ENCODE measurements at regions not wholly inside any gene's neighbourhood (a gene's known extent, or its start where the extent isn't known, plus 50 kb on each side); places are given as distances from the start of the nearest gene placed in this dataset.

- Histone ChIP-seq H3K27ac (no peak overlapping the region), H3K36me3 (no peaks in the 10 kb centered on the region), H3K9me3 (no peaks in the 10 kb centered on the region), H3K4me1 (no peaks in the 10 kb centered on the region), H3K27me3 (replicated peaks in 1 of 7) (no peaks in the 10 kb centered on the region), H3K4me3 (no peak overlapping the region)
- intact Hi-C loops (cut with DNase I; ENCODE audit: low total_unique reads), result no loop called here
- no peak for DNase-seq
- WGBS, 5 donors, result 59 to 75% (median 65%) methylated on average over 1 of the region's 1 CpG
- TF ChIP-seq, protein P1, sequence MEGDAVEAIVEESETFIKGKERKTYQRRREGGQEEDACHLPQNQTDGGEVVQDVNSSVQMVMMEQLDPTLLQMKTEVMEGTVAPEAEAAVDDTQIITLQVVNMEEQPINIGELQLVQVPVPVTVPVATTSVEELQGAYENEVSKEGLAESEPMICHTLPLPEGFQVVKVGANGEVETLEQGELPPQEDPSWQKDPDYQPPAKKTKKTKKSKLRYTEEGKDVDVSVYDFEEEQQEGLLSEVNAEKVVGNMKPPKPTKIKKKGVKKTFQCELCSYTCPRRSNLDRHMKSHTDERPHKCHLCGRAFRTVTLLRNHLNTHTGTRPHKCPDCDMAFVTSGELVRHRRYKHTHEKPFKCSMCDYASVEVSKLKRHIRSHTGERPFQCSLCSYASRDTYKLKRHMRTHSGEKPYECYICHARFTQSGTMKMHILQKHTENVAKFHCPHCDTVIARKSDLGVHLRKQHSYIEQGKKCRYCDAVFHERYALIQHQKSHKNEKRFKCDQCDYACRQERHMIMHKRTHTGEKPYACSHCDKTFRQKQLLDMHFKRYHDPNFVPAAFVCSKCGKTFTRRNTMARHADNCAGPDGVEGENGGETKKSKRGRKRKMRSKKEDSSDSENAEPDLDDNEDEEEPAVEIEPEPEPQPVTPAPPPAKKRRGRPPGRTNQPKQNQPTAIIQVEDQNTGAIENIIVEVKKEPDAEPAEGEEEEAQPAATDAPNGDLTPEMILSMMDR (IDR thresholded peaks at IDR 0.05 in 8 of 11, conservative IDR thresholded peaks at IDR 0.05 in 3 of 11), result no peak
- TF ChIP-seq POLR2A (IDR thresholded peaks at IDR 0.05), result no peak
- no peak for TF ChIP-seq POLR2AphosphoS5 (IDR thresholded peaks at IDR 0.05)
These were observed 1433.8 kb upstream of the SLC39A10 start for GRCh38 chr2:194223218-194223617.

GRCh38 chr2:194214192-194214591, 1442.8 kb upstream of the SLC39A10 start:
- intact Hi-C loops (cut with DNase I; ENCODE audit: low total_unique reads), result no loop called here
- H3K36me3 ChIP-seq, result no peaks in the 10 kb centered on the region
- no peaks in the 10 kb centered on the region for H3K27me3 ChIP-seq (replicated peaks in 1 of 7)
- no peak overlapping the region for H3K27ac ChIP-seq
- no peak overlapping the region for H3K4me3 ChIP-seq
- no peak for DNase-seq
- H3K4me1 ChIP-seq, result no peaks in the 10 kb centered on the region
- no peaks in the 10 kb centered on the region for H3K9me3 ChIP-seq
- TF ChIP-seq POLR2AphosphoS5 (IDR thresholded peaks at IDR 0.05) (no peak), POLR2A (IDR thresholded peaks at IDR 0.05) (no peak)
- TF ChIP-seq, protein P1 (IDR thresholded peaks at IDR 0.05 in 8 of 11, conservative IDR thresholded peaks at IDR 0.05 in 3 of 11), result no peak

DNA sequence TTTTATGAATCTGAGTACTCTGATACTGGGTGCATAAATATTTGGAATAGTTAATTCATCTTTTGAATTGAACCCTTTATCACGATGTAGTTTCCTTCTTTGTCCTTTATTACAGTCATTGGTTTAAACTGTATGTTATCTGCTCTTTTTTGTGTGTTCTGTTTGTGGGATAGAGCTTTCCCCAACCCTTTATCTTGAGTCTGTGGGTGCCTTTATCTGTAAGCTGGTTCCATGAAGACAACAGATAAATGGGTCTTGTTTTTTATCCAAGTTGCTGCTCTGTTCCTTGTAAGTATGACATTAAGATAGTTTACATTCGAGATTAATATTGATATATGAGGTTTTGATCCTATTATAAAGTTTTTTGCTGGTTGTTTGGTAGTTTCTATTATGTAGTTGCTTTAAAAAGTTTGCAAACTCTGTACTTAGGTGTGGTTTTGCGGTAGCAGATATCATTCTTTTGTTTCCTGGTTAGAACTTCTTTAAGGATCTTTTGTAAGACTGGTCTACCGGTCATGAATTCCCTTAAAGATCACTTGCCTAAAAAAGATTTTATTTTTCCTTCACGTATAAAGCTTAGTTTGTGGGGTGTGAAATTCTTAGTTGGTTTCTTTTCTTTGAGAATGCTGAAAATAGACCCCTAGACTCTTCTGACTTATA, 1451.3 kb upstream of the SLC39A10 start:
- Histone ChIP-seq H3K27me3 (replicated peaks in 1 of 7) (no peaks in the 10 kb centered on the region), H3K27ac (no peak overlapping the region), H3K9me3 (peaks cover 0 to 38% (median 13%) of the 10 kb centered on the region in 8 donors), H3K36me3 (no peaks in the 10 kb centered on the region), H3K4me1 (no peaks in the 10 kb centered on the region), H3K4me3 (no peak overlapping the region)
- no peak for DNase-seq
- TF ChIP-seq, protein P1 (IDR thresholded peaks at IDR 0.05 in 8 of 11, conservative IDR thresholded peaks at IDR 0.05 in 3 of 11), result no peak
- TF ChIP-seq POLR2A (IDR thresholded peaks at IDR 0.05), result no peak
- no peak for TF ChIP-seq POLR2AphosphoS5 (IDR thresholded peaks at IDR 0.05)
- WGBS, 5 donors, result 74 to 86% (median 81%) methylated on average over 5 of the region's 5 CpGs
- intact Hi-C loops (cut with DNase I; ENCODE audit: low total_unique reads), result no loop called here

DNA sequence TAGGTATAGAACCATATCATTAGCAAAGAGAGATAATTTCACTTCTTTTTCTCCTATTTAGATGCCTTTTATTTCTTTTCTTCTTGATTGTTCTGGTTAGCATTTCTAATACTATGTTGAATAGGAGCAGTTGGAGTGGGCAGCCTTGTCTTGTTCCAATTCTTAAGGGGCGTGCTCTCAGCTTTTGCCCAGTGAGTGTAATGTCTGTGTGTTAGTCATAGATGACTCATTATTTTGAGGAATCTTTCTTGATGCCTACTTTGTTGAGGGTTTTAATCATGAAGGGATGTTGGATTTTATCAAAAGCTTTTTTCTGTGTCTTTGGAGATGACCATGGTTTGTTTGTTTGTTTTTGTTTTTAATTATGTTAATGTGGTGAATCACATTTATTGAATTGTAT, 1453.1 kb upstream of the SLC39A10 start:
- Histone ChIP-seq H3K36me3 (no peaks in the 10 kb centered on the region), H3K4me3 (no peak overlapping the region), H3K27ac (no peak overlapping the region), H3K27me3 (replicated peaks in 1 of 7) (no peaks in the 10 kb centered on the region), H3K9me3 (peaks cover 0 to 44% (median 13%) of the 10 kb centered on the region in 8 donors), H3K4me1 (no peaks in the 10 kb centered on the region)
- no peak for TF ChIP-seq POLR2AphosphoS5 (IDR thresholded peaks at IDR 0.05)
- no peak for TF ChIP-seq POLR2A (IDR thresholded peaks at IDR 0.05)
- TF ChIP-seq, protein P1 (IDR thresholded peaks at IDR 0.05 in 8 of 11, conservative IDR thresholded peaks at IDR 0.05 in 3 of 11), result no peak
- 59 to 91% (median 77%) methylated on average over 1 of the region's 1 CpG for WGBS, 5 donors
- DNase-seq, result no peak
- intact Hi-C loops (cut with DNase I; ENCODE audit: low total_unique reads), result no loop called here

Data from spleen (tissue), 11 donors.